HG03432 (cell line): ENCODE measurements at regions not wholly inside any gene's neighbourhood (a gene's known extent, or its start where the extent isn't known, plus 50 kb on each side); places are given as distances from the start of the nearest gene placed in this dataset.
"Not testable (repeated sequence)": the region's sequence is repeated elsewhere in the genome, so short reads cannot be mapped to it uniquely, and the experiment has no call there.

Experiments used
- ATAC-seq: cut with Tn5 transposase; IDR thresholded peaks from one replicate; pipeline ENCODE4 v1.9.1; 2021; ENCODE audit warnings: mild to moderate bottlenecking, moderate library complexity; ENCODE audit not compliant: unreplicated experiment

DNA sequence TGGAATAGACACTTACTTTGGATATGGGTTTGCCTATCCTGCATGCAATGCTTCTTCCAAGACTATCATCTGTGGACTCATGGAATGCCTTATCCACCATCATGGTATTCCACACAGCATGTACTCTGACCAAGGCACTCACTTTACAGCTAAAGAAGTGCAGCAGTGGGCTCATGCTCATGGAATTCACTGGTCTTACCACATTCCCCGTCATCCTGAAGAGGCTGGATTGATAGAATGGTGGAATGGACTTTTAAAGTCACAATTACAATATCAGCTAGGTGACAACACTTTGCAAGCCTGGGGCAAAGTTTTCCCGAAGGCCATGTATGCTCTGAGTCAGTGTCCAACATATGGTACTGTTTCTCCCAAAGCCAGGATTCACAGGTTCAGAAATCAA, 199.1 kb downstream of the GJA1 start:
- not testable (repeated sequence) for ATAC-seq

DNA sequence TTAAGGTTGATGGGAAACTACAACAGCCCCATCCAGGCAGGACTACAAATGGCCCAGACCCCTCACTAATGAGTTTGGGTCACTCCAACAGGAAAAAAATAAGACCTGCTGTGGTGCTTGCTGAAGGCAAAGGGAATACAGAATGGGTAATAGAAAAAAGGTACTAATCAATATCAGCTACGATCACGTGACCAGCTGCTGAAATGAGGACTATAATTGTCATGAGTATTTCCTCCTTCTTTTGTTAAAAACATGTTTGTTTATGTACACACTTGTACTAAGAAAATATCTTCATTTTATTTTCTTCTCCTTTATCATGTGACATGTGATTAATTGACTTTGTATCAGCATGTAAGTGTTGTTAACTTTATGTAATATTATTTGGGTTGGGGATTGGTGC, 199.9 kb downstream of the GJA1 start:
- ATAC-seq = no peak

GRCh38 chr6:121636217-121636616, 200.8 kb downstream of the GJA1 start:
- not testable (repeated sequence) for ATAC-seq

DNA sequence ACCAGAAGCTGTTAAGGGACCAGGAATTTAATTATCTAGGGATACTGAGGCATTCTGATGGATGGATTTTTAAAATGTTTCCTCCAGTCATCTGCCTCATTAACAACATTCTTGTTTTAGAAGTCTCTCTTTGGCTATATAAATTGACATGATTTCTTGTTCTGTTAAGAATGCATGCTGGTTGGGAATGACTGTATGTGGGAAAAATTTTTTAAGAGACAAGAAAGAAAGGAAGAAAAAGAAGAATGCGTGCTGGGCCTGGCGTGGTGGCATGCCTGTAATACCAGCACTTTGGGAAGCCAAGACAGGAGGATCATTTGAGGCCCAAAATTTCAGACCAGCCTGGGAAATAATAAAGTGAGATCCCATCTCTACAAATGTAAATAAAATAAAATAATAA, 203.6 kb downstream of the GJA1 start:
- ATAC-seq = no peak

DNA sequence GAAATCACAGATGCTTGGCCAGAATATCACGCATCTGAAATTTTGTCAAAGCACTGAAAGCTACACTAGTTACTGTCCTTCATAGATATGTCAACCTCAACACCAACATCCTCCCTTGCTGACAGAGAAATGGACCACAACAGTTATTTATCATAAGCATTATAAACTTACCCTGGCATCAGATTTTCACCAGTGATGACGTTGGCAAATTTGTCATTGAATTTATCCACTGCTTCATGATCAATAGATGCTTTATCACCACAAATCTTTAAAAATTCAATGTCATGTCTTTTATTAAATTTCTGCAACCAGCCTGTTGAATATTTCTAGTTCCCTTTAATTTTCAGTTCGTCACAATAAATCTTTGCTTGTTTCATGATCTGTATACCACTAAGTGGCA, 205.7 kb downstream of the GJA1 start:
- no peak for ATAC-seq

- no peak for ATAC-seq
Observed at GRCh38 chr6:121645100-121645745, 209.8 kb downstream of the GJA1 start.

- no peak for ATAC-seq
Observed at GRCh38 chr6:121647905-121648304, 212.5 kb downstream of the GJA1 start.

DNA sequence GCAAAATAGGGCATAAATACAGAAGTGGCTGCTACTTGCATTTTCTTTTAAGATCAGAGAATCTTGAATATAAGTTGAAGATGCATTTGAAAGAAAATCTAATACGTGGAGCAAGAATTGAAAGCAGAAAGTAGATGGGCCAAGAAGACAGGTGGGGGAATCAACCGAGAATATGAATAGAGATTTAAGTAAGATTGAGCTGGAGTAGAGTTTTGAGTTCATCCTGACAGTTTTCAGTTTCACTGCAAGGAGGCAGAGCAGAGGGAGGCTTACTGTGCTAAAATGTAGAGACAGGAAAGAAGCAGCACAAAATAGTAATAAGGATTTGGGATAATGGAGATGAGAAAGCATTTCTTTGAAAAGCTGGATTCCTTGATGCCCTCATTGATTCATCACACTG, 214.5 kb downstream of the GJA1 start:
- no peak for ATAC-seq

- no peak for ATAC-seq
Observed at GRCh38 chr6:121651420-121651819, 216.0 kb downstream of the GJA1 start.

GRCh38 chr6:121652223-121652622, 216.8 kb downstream of the GJA1 start:
- no peak for ATAC-seq

GRCh38 chr6:121652726-121653623, 217.5 kb downstream of the GJA1 start:
- no peak for ATAC-seq

- ATAC-seq = no peak
Observed at GRCh38 chr6:121653624-121654008, 218.2 kb downstream of the GJA1 start.

- ATAC-seq = no peak
Observed at GRCh38 chr6:121657972-121658371, 222.5 kb downstream of the GJA1 start.

GRCh38 chr6:121660277-121660676, 224.8 kb downstream of the GJA1 start:
- ATAC-seq = no peak

- no peak for ATAC-seq
Observed at GRCh38 chr6:121663292-121663810, 227.9 kb downstream of the GJA1 start.

DNA sequence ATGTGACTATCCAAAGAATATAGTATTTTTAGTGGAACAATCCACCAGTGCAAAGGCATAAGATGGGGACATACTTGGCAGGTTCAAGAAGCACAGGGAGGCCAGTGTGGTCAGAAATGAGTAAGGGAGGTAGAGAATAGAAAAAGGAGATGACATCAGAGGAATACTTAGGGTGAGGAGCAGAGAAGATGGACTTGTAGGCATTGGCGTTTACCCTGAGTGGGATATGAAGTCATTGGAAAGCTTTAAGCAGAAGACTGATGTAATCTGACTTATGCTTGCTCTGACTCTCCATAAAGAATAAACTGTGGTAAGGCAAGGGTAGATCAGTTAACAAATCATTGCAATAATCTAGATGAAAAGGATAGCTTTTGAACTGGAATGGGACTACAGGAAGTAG, 228.7 kb downstream of the GJA1 start:
- no peak for ATAC-seq

DNA sequence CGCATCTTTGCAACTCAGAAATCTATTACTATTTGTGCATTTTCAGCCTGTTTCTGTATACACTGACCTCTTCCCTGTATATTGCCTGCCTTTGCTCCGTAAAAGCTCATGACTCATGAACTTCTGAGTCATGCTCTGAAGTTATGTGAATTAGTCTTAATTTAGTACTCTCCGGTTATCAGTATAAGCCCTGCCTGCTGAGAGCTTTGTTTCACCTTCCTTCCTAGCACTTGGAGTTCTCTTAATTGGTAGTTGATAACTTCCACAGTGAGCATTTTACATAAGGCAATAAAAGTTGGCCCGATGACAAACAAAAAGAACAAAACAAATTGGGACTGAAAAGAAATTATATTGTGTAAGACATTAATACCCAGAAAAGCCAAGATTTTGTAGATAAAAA, 231.4 kb downstream of the GJA1 start:
- ATAC-seq = no peak

- no peak for ATAC-seq
Observed at GRCh38 chr6:121668259-121668658, 232.8 kb downstream of the GJA1 start.

- no peak for ATAC-seq
Observed at GRCh38 chr6:121670511-121670910, 235.1 kb downstream of the GJA1 start.

- ATAC-seq = no peak
Observed at GRCh38 chr6:121677571-121677970, 242.1 kb downstream of the GJA1 start.

DNA sequence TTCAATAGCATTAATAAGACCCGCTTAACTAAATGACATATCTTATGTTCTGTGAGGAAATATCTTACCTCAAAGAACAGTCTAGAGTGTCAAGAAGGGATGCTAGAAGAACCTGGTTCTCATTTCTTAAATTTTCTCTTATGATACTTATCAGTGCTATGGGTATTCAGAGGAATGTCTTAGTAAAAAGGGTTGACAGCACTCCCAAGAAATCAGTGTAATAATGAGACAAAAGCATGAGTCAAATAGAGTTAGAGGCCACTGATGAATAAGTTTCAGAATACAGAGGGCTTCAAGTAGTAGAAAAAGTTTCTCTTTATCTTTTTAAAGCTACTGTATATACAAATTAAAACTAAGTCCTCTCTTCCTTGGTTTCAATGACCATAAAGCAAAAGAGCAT, 242.8 kb downstream of the GJA1 start:
- no peak for ATAC-seq

DNA sequence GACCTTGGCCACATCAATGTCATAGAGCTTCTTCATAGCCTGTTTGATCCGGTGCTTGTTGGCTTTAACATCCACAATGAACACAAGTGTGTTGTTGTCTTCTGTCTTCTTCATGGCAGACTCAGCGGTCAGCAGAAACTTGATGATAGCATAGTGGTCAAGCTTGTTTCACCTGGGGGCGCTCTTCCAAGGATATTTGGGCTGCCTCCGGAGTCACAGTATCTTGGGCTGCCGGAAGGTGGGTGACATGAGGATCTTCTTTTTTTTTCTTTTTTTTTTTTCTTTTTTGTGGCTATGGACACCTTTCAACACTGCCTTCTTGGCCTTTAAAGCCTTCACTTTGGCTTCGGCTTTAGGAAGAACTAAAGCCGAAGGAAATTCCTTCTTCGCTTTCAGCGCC, 244.6 kb downstream of the GJA1 start:
- no peak for ATAC-seq
